HepG2 (cell line): ENCODE measurements at regions not wholly inside any gene's neighbourhood (a gene's known extent, or its start where the extent isn't known, plus 50 kb on each side); places are given as distances from the start of the nearest gene placed in this dataset.

Source experiments
- ATAC-seq: fragments of 200-7000 bp; cut with Tn5 transposase; 3 replicates; pipeline ENCODE4 v1.9.1; 2020; ENCODE audit warnings: mild to moderate bottlenecking, moderate library complexity
- BruUV-seq: library from RNA; stranded (reverse); fragments of 400-500 nt; replicated peaks from 2 replicates; lab custom pipeline; 2021; lab: Mats Ljungman, UMichigan
- CTCF ChIA-PET: fragments of 300-600 bp; formaldehyde crosslinking; extraction: SDS; loops from one replicate; lab custom pipeline; 2021; ENCODE audit warnings: low total read pairs, inconsistent platforms, low intra/inter-chr PET ratio; lab: Yijun Ruan, JAX
- POLR2A ChIA-PET: fragments of 350-600 bp; sonication (Branson Sonifier 250); formaldehyde crosslinking; loops from one replicate; lab custom pipeline; 2020; ENCODE audit warnings: antibody characterized with exemption, inconsistent platforms; lab: Yijun Ruan, JAX
- DNase-seq: peaks from one replicate; pipeline ENCODE4 v3.0.0-alpha.2; 2015; ENCODE audit warnings: low spot score
- FAIRE-seq: peaks from 3 replicates; lab custom pipeline; 2011; peaks lifted over from hg19 to GRCh38; lab: Jason Lieb, UNC
- H2AFZ ChIP-seq: one replicate; pipeline ENCODE4 v1.6.1; 2011; ENCODE audit warnings: low read length, inconsistent platforms
- H3K27ac ChIP-seq: fragments of 300-600 bp; 3 replicates; pipeline ENCODE4 v1.8.0; 2011; ENCODE audit warnings: mixed run types, mild to moderate bottlenecking, mixed read lengths, low read length, inconsistent platforms; ENCODE audit not compliant: insufficient read depth; ENCODE audit errors: extremely low read length
- H3K27me3 ChIP-seq, 2 experiments: fragments of 200-600 bp in 1 of 2; 2 replicates in 1 of 2; 3 replicates in 1 of 2; pipeline versions ENCODE4 v1.6.0 to v1.8.0; 2011; ENCODE audit warnings: low read length in 2 of 2, mild to moderate bottlenecking in 2 of 2, moderate library complexity in 2 of 2, inconsistent platforms in 1 of 2; ENCODE audit not compliant: insufficient read depth in 2 of 2, control insufficient read depth in 1 of 2
- H3K36me3 ChIP-seq, 2 experiments: fragments of 200-600 bp in 1 of 2; replicated peaks in 1 of 2; 2 replicates in 1 of 2; 3 replicates in 1 of 2; pipeline versions ENCODE4 v1.5.1 to v1.8.0; 2011; ENCODE audit warnings: low read length in 2 of 2, inconsistent platforms in 1 of 2; ENCODE audit not compliant: insufficient read depth in 2 of 2, control insufficient read depth in 1 of 2
- H3K4me1 ChIP-seq: 2 replicates; pipeline ENCODE4 v1.5.1; 2012; ENCODE audit warnings: low read length, inconsistent platforms; ENCODE audit not compliant: insufficient read depth
- H3K4me2 ChIP-seq: 2 replicates; pipeline ENCODE4 v1.6.0; 2011; ENCODE audit warnings: low read depth, low read length, inconsistent platforms
- H3K4me3 ChIP-seq, 3 experiments: fragments of 200-600 bp in 1 of 3; sonication (generic), shearing (Covaris generic) in 1 of 3; replicated peaks in 1 of 3; 2 replicates each; pipeline ENCODE4 v1.5.1; 2011 to 2016; ENCODE audit warnings: low read length in 3 of 3, inconsistent platforms in 2 of 3, low read depth in 2 of 3, mild to moderate bottlenecking in 2 of 3, control low read depth in 1 of 3, mixed read lengths in 1 of 3; ENCODE audit not compliant: insufficient read depth in 1 of 3
- H3K79me2 ChIP-seq: one replicate; pipeline ENCODE4 v1.6.1; 2011; ENCODE audit warnings: low read length, inconsistent platforms; ENCODE audit not compliant: insufficient read depth
- H3K9ac ChIP-seq: 2 replicates; pipeline ENCODE4 v1.6.0; 2011; ENCODE audit warnings: mild to moderate bottlenecking, low read depth, low read length, inconsistent platforms; ENCODE audit not compliant: insufficient read depth
- H3K9me3 ChIP-seq: 2 replicates; pipeline ENCODE4 v1.5.1; 2012; ENCODE audit warnings: mild to moderate bottlenecking, low read length
- H4K20me1 ChIP-seq: 2 replicates; pipeline ENCODE4 v1.6.0; 2011; ENCODE audit warnings: inconsistent platforms, mild to moderate bottlenecking, low read length, moderate library complexity; ENCODE audit not compliant: insufficient read depth
- ARNT ChIP-seq: fragments of 450-650 bp; IDR thresholded peaks from 2 replicates; pipeline ENCODE4 v1.6.1; 2017
- ETV6 ChIP-seq: sonication (generic); formaldehyde crosslinking; conservative IDR thresholded peaks from 2 replicates; pipeline ENCODE4 v1.4.0; 2020; ENCODE audit warnings: missing genetic modification reagents
- GPN1 ChIP-seq: sonication (generic); formaldehyde crosslinking; IDR thresholded peaks from 2 replicates; pipeline ENCODE4 v1.5.1; 2020; ENCODE audit warnings: missing genetic modification reagents, borderline replicate concordance
- MYC ChIP-seq: sonication (generic); formaldehyde crosslinking; IDR thresholded peaks from 2 replicates; pipeline ENCODE4 v1.9.0; 2021; ENCODE audit warnings: missing genetic modification reagents, borderline replicate concordance
- SIN3B ChIP-seq: fragments of 150-350 bp; IDR thresholded peaks from 2 replicates; pipeline ENCODE4 v1.6.1; 2014; ENCODE audit warnings: low read length
- SYNCRIP ChIP-seq: fragments of 200-400 bp; formaldehyde crosslinking; IDR thresholded peaks from 2 replicates; pipeline ENCODE4 v1.6.1; 2018; ENCODE audit warnings: mild to moderate bottlenecking, low read depth, low read length; ENCODE audit not compliant: insufficient read depth
- ZNF234 ChIP-seq: sonication (generic); formaldehyde crosslinking; conservative IDR thresholded peaks from 2 replicates; pipeline ENCODE4 v1.5.1; 2020; ENCODE audit warnings: mild to moderate bottlenecking, missing genetic modification reagents
- ZNF615 ChIP-seq: sonication (generic); formaldehyde crosslinking; IDR thresholded peaks from 2 replicates; pipeline ENCODE4 v1.5.0; 2020; ENCODE audit warnings: mild to moderate bottlenecking, missing genetic modification reagents, borderline replicate concordance
- WGBS: methylation state at CpG from one replicate; pipeline ENCODE4 v1.1.6; 2017; ENCODE audit warnings: low lambda C conversion rate; 5-methylcytosine and 5-hydroxymethylcytosine counted together
- in situ Hi-C: cut with HindIII; loops from 2 replicates; pipeline ENCODE4 v1.10.0; 2017; ENCODE audit warnings: low pct_unique_long_range_greater_than_20kb; ENCODE audit not compliant: extremely low pct_ligation_motif_present
- intact Hi-C: fragments of 100-400 bp; cut with micrococcal nuclease; formaldehyde crosslinking; loops from one replicate; pipeline ENCODE4 v1.10.0; 2022; ENCODE audit not compliant: unreplicated experiment
- TF ChIP-seq, protein P1 (sequence below): sonication (generic); formaldehyde crosslinking; IDR thresholded peaks from 2 replicates; pipeline ENCODE4 v1.4.0; 2020; ENCODE audit warnings: mild to moderate bottlenecking, missing genetic modification reagents
- TF ChIP-seq, protein P2 (sequence below): sonication (generic); formaldehyde crosslinking; IDR thresholded peaks from 2 replicates; pipeline ENCODE4 v1.8.0; 2022; ENCODE audit warnings: mild to moderate bottlenecking, missing genetic modification reagents, moderate library complexity
- TF ChIP-seq, protein P3 (sequence below): IDR thresholded peaks from 2 replicates; pipeline ENCODE4 v1.6.1; 2016; ENCODE audit warnings: missing compliant biosample characterization, missing genetic modification reagents, borderline replicate concordance
- TF ChIP-seq, protein P4 (sequence below): IDR thresholded peaks from 2 replicates; pipeline ENCODE4 v1.4.0; 2020; ENCODE audit warnings: mild to moderate bottlenecking, missing genetic modification reagents
- TF ChIP-seq, protein P5 (sequence below): sonication (generic); formaldehyde crosslinking; IDR thresholded peaks from 2 replicates; pipeline ENCODE4 v1.5.0; 2020; ENCODE audit warnings: mild to moderate bottlenecking, missing genetic modification reagents, borderline replicate concordance

DNA sequence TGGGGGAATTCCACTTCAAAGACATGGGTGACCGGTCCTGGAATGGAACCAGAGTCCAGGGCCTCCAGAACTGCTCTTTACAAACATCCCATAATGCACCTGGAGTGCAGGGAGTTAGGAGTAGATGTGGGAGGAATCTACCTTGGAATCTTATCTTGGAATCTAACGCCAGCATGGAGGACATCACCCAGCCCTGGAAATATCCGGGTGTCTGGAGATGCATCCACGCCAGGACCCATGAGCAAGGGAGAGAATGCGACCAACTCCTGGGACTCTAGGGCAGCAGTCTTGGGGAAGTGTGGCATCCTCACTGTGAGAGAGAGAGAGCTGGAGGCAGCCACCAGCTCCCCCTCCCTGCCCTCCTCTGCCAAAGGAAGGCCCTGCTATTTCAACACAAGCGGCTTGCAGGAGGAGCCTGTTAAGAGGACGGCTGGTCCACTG is 211.8 kb downstream of the UQCRFS1 start:
- Histone ChIP-seq H3K27me3 (no peaks in the 10 kb centered on the region), H3K4me2 (no peak overlapping the region), H3K4me1 (no peaks in the 10 kb centered on the region), H2AFZ (no peak overlapping the region), H3K9ac (no peak overlapping the region), H3K79me2 (no peaks in the 10 kb centered on the region), H4K20me1 (no peaks in the 10 kb centered on the region), H3K4me3 (no peak overlapping the region), H3K36me3 (no peaks in the 10 kb centered on the region), H3K27ac (no peak overlapping the region), H3K9me3 (peaks cover 35% of the 10 kb centered on the region)
- 50% methylated on average over 6 of the region's 7 CpGs for WGBS
- DNase-seq (no peak), ATAC-seq (no peak), FAIRE-seq (no peak)
- in situ Hi-C loops: no loop called here
- no TSS peak for BruUV-seq
- POLR2A ChIA-PET: no interaction called here
- TF ChIP-seq, protein P1, sequence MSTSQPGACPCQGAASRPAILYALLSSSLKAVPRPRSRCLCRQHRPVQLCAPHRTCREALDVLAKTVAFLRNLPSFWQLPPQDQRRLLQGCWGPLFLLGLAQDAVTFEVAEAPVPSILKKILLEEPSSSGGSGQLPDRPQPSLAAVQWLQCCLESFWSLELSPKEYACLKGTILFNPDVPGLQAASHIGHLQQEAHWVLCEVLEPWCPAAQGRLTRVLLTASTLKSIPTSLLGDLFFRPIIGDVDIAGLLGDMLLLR (CRISPR knock-in tag): no peak
- TF ChIP-seq, protein P2, sequence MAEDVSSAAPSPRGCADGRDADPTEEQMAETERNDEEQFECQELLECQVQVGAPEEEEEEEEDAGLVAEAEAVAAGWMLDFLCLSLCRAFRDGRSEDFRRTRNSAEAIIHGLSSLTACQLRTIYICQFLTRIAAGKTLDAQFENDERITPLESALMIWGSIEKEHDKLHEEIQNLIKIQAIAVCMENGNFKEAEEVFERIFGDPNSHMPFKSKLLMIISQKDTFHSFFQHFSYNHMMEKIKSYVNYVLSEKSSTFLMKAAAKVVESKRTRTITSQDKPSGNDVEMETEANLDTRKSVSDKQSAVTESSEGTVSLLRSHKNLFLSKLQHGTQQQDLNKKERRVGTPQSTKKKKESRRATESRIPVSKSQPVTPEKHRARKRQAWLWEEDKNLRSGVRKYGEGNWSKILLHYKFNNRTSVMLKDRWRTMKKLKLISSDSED (CRISPR knock-in tag): no peak
- TF ChIP-seq ARNT (no peak), SYNCRIP (no peak), MYC (CRISPR knock-in tag) (no peak), ZNF234 (CRISPR knock-in tag) (no peak), ZNF615 (CRISPR knock-in tag) (no peak), ETV6 (no peak), GPN1 (CRISPR knock-in tag) (no peak), SIN3B (no peak)
- TF ChIP-seq, protein P3, sequence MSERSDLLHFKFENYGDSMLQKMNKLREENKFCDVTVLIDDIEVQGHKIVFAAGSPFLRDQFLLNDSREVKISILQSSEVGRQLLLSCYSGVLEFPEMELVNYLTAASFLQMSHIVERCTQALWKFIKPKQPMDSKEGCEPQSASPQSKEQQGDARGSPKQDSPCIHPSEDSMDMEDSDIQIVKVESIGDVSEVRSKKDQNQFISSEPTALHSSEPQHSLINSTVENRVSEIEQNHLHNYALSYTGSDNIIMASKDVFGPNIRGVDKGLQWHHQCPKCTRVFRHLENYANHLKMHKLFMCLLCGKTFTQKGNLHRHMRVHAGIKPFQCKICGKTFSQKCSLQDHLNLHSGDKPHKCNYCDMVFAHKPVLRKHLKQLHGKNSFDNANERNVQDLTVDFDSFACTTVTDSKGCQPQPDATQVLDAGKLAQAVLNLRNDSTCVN (CRISPR knock-in tag): no peak
- TF ChIP-seq, protein P4, sequence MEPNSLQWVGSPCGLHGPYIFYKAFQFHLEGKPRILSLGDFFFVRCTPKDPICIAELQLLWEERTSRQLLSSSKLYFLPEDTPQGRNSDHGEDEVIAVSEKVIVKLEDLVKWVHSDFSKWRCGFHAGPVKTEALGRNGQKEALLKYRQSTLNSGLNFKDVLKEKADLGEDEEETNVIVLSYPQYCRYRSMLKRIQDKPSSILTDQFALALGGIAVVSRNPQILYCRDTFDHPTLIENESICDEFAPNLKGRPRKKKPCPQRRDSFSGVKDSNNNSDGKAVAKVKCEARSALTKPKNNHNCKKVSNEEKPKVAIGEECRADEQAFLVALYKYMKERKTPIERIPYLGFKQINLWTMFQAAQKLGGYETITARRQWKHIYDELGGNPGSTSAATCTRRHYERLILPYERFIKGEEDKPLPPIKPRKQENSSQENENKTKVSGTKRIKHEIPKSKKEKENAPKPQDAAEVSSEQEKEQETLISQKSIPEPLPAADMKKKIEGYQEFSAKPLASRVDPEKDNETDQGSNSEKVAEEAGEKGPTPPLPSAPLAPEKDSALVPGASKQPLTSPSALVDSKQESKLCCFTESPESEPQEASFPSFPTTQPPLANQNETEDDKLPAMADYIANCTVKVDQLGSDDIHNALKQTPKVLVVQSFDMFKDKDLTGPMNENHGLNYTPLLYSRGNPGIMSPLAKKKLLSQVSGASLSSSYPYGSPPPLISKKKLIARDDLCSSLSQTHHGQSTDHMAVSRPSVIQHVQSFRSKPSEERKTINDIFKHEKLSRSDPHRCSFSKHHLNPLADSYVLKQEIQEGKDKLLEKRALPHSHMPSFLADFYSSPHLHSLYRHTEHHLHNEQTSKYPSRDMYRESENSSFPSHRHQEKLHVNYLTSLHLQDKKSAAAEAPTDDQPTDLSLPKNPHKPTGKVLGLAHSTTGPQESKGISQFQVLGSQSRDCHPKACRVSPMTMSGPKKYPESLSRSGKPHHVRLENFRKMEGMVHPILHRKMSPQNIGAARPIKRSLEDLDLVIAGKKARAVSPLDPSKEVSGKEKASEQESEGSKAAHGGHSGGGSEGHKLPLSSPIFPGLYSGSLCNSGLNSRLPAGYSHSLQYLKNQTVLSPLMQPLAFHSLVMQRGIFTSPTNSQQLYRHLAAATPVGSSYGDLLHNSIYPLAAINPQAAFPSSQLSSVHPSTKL: no peak
- TF ChIP-seq, protein P5, sequence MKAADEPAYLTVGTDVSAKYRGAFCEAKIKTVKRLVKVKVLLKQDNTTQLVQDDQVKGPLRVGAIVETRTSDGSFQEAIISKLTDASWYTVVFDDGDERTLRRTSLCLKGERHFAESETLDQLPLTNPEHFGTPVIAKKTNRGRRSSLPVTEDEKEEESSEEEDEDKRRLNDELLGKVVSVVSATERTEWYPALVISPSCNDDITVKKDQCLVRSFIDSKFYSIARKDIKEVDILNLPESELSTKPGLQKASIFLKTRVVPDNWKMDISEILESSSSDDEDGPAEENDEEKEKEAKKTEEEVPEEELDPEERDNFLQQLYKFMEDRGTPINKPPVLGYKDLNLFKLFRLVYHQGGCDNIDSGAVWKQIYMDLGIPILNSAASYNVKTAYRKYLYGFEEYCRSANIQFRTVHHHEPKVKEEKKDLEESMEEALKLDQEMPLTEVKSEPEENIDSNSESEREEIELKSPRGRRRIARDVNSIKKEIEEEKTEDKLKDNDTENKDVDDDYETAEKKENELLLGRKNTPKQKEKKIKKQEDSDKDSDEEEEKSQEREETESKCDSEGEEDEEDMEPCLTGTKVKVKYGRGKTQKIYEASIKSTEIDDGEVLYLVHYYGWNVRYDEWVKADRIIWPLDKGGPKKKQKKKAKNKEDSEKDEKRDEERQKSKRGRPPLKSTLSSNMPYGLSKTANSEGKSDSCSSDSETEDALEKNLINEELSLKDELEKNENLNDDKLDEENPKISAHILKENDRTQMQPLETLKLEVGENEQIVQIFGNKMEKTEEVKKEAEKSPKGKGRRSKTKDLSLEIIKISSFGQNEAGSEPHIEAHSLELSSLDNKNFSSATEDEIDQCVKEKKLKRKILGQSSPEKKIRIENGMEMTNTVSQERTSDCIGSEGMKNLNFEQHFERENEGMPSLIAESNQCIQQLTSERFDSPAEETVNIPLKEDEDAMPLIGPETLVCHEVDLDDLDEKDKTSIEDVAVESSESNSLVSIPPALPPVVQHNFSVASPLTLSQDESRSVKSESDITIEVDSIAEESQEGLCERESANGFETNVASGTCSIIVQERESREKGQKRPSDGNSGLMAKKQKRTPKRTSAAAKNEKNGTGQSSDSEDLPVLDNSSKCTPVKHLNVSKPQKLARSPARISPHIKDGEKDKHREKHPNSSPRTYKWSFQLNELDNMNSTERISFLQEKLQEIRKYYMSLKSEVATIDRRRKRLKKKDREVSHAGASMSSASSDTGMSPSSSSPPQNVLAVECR (CRISPR knock-in tag): no peak
- CTCF ChIA-PET: no interaction called here
- intact Hi-C loops: no loop called here
